DND-41 (cell line): ENCODE measurements at regions not wholly inside any gene's neighbourhood (a gene's known extent, or its start where the extent isn't known, plus 50 kb on each side); places are given as distances from the start of the nearest gene placed in this dataset.

Experiments
- ATAC-seq: fragments of 200-7000 bp; cut with Tn5 transposase; 3 replicates; pipeline ENCODE4 v1.9.1; 2021; ENCODE audit warnings: low read depth; ENCODE audit not compliant: insufficient read depth
- DNase-seq: peaks from one replicate; pipeline ENCODE4 v3.0.0-alpha.2; 2020
- H2AFZ ChIP-seq: 2 replicates; pipeline ENCODE4 v1.6.0; 2012; ENCODE audit warnings: low read depth, low read length
- H3K27ac ChIP-seq: 2 replicates; pipeline ENCODE4 v1.5.1; 2012; ENCODE audit warnings: low read length, inconsistent platforms
- H3K27me3 ChIP-seq: fragments of 200-600 bp; sonication (generic); 2 replicates; pipeline ENCODE4 v1.6.0; 2012; ENCODE audit warnings: low read length, mild to moderate bottlenecking, inconsistent platforms; ENCODE audit not compliant: insufficient read depth, poor library complexity
- H3K36me3 ChIP-seq: 2 replicates; pipeline ENCODE4 v1.5.1; 2012; ENCODE audit warnings: low read length, inconsistent platforms; ENCODE audit not compliant: insufficient read depth
- H3K4me1 ChIP-seq: 2 replicates; pipeline ENCODE4 v1.5.1; 2012; ENCODE audit warnings: mild to moderate bottlenecking, low read length; ENCODE audit not compliant: insufficient read depth
- H3K4me2 ChIP-seq: 2 replicates; pipeline ENCODE4 v1.6.0; 2012; ENCODE audit warnings: mild to moderate bottlenecking, moderate library complexity, low read length, inconsistent platforms; ENCODE audit not compliant: insufficient read depth
- H3K4me3 ChIP-seq, 2 experiments: fragments of 200-600 bp in 1 of 2; shearing (Covaris generic) in 1 of 2; 2 replicates each; pipeline ENCODE4 v1.5.1; 2012 to 2016; ENCODE audit warnings: inconsistent platforms in 2 of 2, low read length in 2 of 2, mild to moderate bottlenecking in 2 of 2, low read depth in 1 of 2, moderate library complexity in 1 of 2
- H3K79me2 ChIP-seq: 2 replicates; pipeline ENCODE4 v1.6.0; 2012; ENCODE audit warnings: low read length, inconsistent platforms; ENCODE audit not compliant: insufficient read depth
- H3K9ac ChIP-seq: 2 replicates; pipeline ENCODE4 v1.6.0; 2012; ENCODE audit warnings: low read depth, mild to moderate bottlenecking, inconsistent platforms, low read length, moderate library complexity
- H3K9me3 ChIP-seq: 2 replicates; pipeline ENCODE4 v1.5.1; 2012; ENCODE audit warnings: low read length, moderate library complexity, mild to moderate bottlenecking, inconsistent platforms; ENCODE audit not compliant: insufficient read depth, severe bottlenecking
- H4K20me1 ChIP-seq: 2 replicates; pipeline ENCODE4 v1.6.0; 2012; ENCODE audit warnings: low read length; ENCODE audit not compliant: insufficient read depth
- CTCF ChIP-seq: IDR thresholded peaks from 2 replicates; pipeline ENCODE4 v1.5.1; 2012; ENCODE audit warnings: borderline replicate concordance, low read length, moderate library complexity, mild to moderate bottlenecking; ENCODE audit not compliant: poor library complexity, severe bottlenecking; ENCODE audit errors: extremely low read depth
- EZH2 ChIP-seq: IDR thresholded peaks from 3 replicates; pipeline ENCODE4 v1.6.1; 2012; ENCODE audit warnings: borderline replicate concordance, low read depth, mild to moderate bottlenecking, moderate library complexity, low read length, inconsistent platforms; ENCODE audit not compliant: severe bottlenecking

- Histone ChIP-seq H3K4me3 (no peak overlapping the region), H3K36me3 (no peaks in the 10 kb centered on the region), H3K9me3 (no peaks in the 10 kb centered on the region), H3K9ac (no peak overlapping the region), H3K4me1 (no peaks in the 10 kb centered on the region), H3K27me3 (peaks cover 5% of the 10 kb centered on the region), H3K27ac (no peak overlapping the region), H4K20me1 (no peaks in the 10 kb centered on the region), H2AFZ (no peak overlapping the region), H3K4me2 (no peak overlapping the region), H3K79me2 (no peaks in the 10 kb centered on the region)
- no peak for TF ChIP-seq EZH2
- no peak for TF ChIP-seq CTCF
- DNase-seq: no peak
- no peak for ATAC-seq
These were observed 163.9 kb downstream of the SMAD6 start for GRCh38 chr15:66865622-66866611.

GRCh38 chr15:66866656-66867055, 164.6 kb downstream of the SMAD6 start:
- no peak for DNase-seq
- no peak overlapping the region for H3K9ac ChIP-seq
- no peak overlapping the region for H3K4me3 ChIP-seq
- H3K4me1 ChIP-seq: no peaks in the 10 kb centered on the region
- no peak overlapping the region for H2AFZ ChIP-seq
- no peaks in the 10 kb centered on the region for H3K79me2 ChIP-seq
- H3K27ac ChIP-seq: no peak overlapping the region
- TF ChIP-seq CTCF (no peak), EZH2 (no peak)
- H3K27me3 ChIP-seq: peaks cover 5% of the 10 kb centered on the region
- H4K20me1 ChIP-seq: no peaks in the 10 kb centered on the region
- no peaks in the 10 kb centered on the region for H3K9me3 ChIP-seq
- no peak overlapping the region for H3K4me2 ChIP-seq
- ATAC-seq: no peak
- no peaks in the 10 kb centered on the region for H3K36me3 ChIP-seq

GRCh38 chr15:66868918-66869317, 166.9 kb downstream of the SMAD6 start:
- Histone ChIP-seq H3K4me1 (no peaks in the 10 kb centered on the region), H2AFZ (no peak overlapping the region), H3K27me3 (peaks cover 5% of the 10 kb centered on the region), H3K4me3 (no peak overlapping the region), H3K36me3 (no peaks in the 10 kb centered on the region), H3K9ac (no peak overlapping the region), H3K4me2 (no peak overlapping the region), H4K20me1 (no peaks in the 10 kb centered on the region), H3K79me2 (no peaks in the 10 kb centered on the region), H3K27ac (no peak overlapping the region), H3K9me3 (no peaks in the 10 kb centered on the region)
- TF ChIP-seq CTCF (no peak), EZH2 (no peak)
- DNase-seq (no peak), ATAC-seq (no peak)
